ENCODE measurements at regions not wholly inside any gene's neighbourhood (a gene's known extent, or its start where the extent isn't known, plus 50 kb on each side); places are given as distances from the start of the nearest gene placed in this dataset.

DNA sequence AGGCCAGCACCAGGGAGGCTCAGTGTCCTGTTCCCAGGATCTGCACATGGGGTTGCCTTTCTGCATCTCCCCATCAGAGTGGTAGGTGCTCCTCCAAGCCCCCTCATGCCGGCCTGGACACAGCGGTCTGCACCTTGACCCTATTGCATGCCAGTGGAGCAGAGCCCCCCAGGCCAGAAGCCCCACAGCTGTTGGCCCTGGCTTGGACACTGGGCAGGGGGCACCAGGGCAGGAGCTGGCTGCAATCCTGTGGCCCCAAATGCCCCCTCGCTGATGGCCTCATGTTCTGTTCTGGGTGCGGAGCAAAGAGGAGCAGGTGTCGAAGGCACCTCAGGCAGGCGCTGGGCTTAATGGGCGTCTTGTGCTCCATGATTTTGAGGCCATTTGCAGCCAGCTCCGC lies 62.7 kb downstream of the CCDC74A start:
- Histone ChIP-seq H3K27ac (ENCODE audit: extremely low read depth, low read depth, low read length) (no peak overlapping the region), H4K20me1 (replicated peaks; ENCODE audit: control insufficient read depth, insufficient read depth, low read length) (no peaks in the 10 kb centered on the region), H3K36me3 (ENCODE audit: control insufficient read depth, insufficient read depth, low read length) (no peaks in the 10 kb centered on the region), H3K9ac (ENCODE audit: insufficient read depth in 1 of 2, low read depth in 2 of 2, low read length in 2 of 2) (no peak overlapping the region), H3K4me3 (no peak overlapping the region), H3K4me2 (ENCODE audit: insufficient read depth, low read length) (no peak overlapping the region), H2AFZ (ENCODE audit: low read depth, low read length) (no peak overlapping the region), H3K79me2 (ENCODE audit: control insufficient read depth, insufficient read depth, low read length) (no peaks in the 10 kb centered on the region), H3K9me3 (replicated peaks; ENCODE audit: control insufficient read depth, insufficient read depth, low read depth, low read length) (no peaks in the 10 kb centered on the region), H3K27me3 (ENCODE audit: control insufficient read depth in 2 of 2, insufficient read depth in 2 of 2, low read length in 2 of 2) (peaks cover 0 to 16% of the 10 kb centered on the region in 2 experiments; a peak in 2 of 5 replicates), H3K4me1 (replicated peaks in 1 of 2; ENCODE audit: control insufficient read depth in 2 of 2, insufficient read depth in 2 of 2, low read length in 2 of 2) (peaks cover 0 to 10% of the 10 kb centered on the region in 2 experiments; a peak in 2 of 5 replicates), H3K9me1 (ENCODE audit: control insufficient read depth, insufficient read depth, low read length) (peaks cover 2% of the 10 kb centered on the region)
- 20% methylated on average over 8 of the region's 8 CpGs for WGBS (ENCODE audit: insufficient coverage, low coverage, missing lambda C conversion rate)
- POLR2A ChIA-PET: no interaction called here
- no peak for TF ChIP-seq RBM14 (IDR thresholded peaks at IDR 0.05; ENCODE audit: borderline replicate concordance, insufficient read depth, low read depth, low read length)
- TF ChIP-seq U2AF1 (optimal IDR thresholded peaks at IDR 0.05; ENCODE audit: low read depth, low read length): no peak
- ATAC-seq (no peak), DNase-seq (ENCODE audit: extremely low read depth in 1 of 4, low spot score in 3 of 4) (no peak), FAIRE-seq (no peak)
- in situ Hi-C loops (cut with MboI) (no loop called here), intact Hi-C loops (cut with micrococcal nuclease) (no loop called here)
- BruUV-seq (replicated peaks): no TSS peak
- CTCF ChIA-PET (ENCODE audit: low intra/inter-chr PET ratio): no interaction called here

DNA sequence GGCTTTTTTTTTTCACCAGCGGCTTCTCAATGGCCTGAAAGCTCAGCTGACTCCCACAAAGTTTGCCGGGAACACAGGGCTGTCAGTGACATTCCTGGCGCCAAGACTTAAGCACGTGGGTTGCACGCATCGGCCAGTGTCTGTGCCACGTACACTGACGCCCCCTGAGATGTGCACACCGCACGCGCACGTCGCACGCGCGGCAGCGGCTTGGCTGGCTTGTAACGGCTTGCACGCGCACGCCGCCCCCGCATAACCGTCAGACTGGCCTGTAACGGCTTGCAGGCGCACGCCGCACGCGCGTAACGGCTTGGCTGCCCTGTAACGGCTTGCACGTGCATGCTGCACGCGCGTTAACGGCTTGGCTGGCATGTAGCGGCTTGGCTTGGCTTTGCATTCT lies 63.2 kb downstream of the CCDC74A start:
- intact Hi-C loops (cut with micrococcal nuclease) (no loop called here), in situ Hi-C loops (cut with MboI) (no loop called here)
- peaks cover 0 to 15% of the 10 kb centered on the region in 2 experiments; a peak in 2 of 5 replicates for H3K27me3 ChIP-seq (ENCODE audit: control insufficient read depth in 2 of 2, insufficient read depth in 2 of 2, low read length in 2 of 2)
- no peak overlapping the region for H3K27ac ChIP-seq (ENCODE audit: extremely low read depth, low read depth, low read length)
- no peak for ATAC-seq
- peaks cover 2% of the 10 kb centered on the region for H3K9me1 ChIP-seq (ENCODE audit: control insufficient read depth, insufficient read depth, low read length)
- ChIA-PET POLR2A (no interaction called here), CTCF (ENCODE audit: low intra/inter-chr PET ratio) (no interaction called here)
- no peak overlapping the region for H3K4me3 ChIP-seq
- BruUV-seq (replicated peaks): no TSS peak
- H3K9me3 ChIP-seq (replicated peaks; ENCODE audit: control insufficient read depth, insufficient read depth, low read depth, low read length): no peaks in the 10 kb centered on the region
- FAIRE-seq: no peak
- H2AFZ ChIP-seq (ENCODE audit: low read depth, low read length): no peak overlapping the region
- no peaks in the 10 kb centered on the region for H4K20me1 ChIP-seq (replicated peaks; ENCODE audit: control insufficient read depth, insufficient read depth, low read length)
- WGBS (ENCODE audit: insufficient coverage, low coverage, missing lambda C conversion rate): 45% methylated on average over 33 of the region's 39 CpGs
- no peak overlapping the region for H3K4me2 ChIP-seq (ENCODE audit: insufficient read depth, low read length)
- no peaks in the 10 kb centered on the region for H3K36me3 ChIP-seq (ENCODE audit: control insufficient read depth, insufficient read depth, low read length)
- H3K79me2 ChIP-seq (ENCODE audit: control insufficient read depth, insufficient read depth, low read length): no peaks in the 10 kb centered on the region
- H3K9ac ChIP-seq (ENCODE audit: insufficient read depth in 1 of 2, low read depth in 2 of 2, low read length in 2 of 2): no peak overlapping the region
- no peak for DNase-seq (ENCODE audit: extremely low read depth in 1 of 4, low spot score in 3 of 4)
- H3K4me1 ChIP-seq (replicated peaks in 1 of 2; ENCODE audit: control insufficient read depth in 2 of 2, insufficient read depth in 2 of 2, low read length in 2 of 2): peaks cover 0 to 10% of the 10 kb centered on the region in 2 experiments; a peak in 2 of 5 replicates
- TF ChIP-seq, protein P1, sequence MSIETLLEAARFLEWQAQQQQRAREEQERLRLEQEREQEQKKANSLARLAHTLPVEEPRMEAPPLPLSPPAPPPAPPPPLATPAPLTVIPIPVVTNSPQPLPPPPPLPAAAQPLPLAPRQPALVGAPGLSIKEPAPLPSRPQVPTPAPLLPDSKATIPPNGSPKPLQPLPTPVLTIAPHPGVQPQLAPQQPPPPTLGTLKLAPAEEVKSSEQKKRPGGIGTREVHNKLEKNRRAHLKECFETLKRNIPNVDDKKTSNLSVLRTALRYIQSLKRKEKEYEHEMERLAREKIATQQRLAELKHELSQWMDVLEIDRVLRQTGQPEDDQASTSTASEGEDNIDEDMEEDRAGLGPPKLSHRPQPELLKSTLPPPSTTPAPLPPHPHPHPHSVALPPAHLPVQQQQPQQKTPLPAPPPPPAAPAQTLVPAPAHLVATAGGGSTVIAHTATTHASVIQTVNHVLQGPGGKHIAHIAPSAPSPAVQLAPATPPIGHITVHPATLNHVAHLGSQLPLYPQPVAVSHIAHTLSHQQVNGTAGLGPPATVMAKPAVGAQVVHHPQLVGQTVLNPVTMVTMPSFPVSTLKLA (conservative IDR thresholded peaks at IDR 0.05): no peak
- TF ChIP-seq, protein P2, sequence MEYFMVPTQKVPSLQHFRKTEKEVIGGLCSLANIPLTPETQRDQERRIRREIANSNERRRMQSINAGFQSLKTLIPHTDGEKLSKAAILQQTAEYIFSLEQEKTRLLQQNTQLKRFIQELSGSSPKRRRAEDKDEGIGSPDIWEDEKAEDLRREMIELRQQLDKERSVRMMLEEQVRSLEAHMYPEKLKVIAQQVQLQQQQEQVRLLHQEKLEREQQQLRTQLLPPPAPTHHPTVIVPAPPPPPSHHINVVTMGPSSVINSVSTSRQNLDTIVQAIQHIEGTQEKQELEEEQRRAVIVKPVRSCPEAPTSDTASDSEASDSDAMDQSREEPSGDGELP (CRISPR knock-in tag; IDR thresholded peaks at IDR 0.05; ENCODE audit: borderline replicate concordance): no peak
- TF ChIP-seq TAF7 (tag; IDR thresholded peaks at IDR 0.05): no peak
- TF ChIP-seq, protein P3, sequence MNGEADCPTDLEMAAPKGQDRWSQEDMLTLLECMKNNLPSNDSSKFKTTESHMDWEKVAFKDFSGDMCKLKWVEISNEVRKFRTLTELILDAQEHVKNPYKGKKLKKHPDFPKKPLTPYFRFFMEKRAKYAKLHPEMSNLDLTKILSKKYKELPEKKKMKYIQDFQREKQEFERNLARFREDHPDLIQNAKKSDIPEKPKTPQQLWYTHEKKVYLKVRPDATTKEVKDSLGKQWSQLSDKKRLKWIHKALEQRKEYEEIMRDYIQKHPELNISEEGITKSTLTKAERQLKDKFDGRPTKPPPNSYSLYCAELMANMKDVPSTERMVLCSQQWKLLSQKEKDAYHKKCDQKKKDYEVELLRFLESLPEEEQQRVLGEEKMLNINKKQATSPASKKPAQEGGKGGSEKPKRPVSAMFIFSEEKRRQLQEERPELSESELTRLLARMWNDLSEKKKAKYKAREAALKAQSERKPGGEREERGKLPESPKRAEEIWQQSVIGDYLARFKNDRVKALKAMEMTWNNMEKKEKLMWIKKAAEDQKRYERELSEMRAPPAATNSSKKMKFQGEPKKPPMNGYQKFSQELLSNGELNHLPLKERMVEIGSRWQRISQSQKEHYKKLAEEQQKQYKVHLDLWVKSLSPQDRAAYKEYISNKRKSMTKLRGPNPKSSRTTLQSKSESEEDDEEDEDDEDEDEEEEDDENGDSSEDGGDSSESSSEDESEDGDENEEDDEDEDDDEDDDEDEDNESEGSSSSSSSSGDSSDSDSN (IDR thresholded peaks at IDR 0.05; ENCODE audit: borderline replicate concordance in 1 of 2, low read depth in 2 of 2, low read length in 2 of 2): no peak
- TF ChIP-seq, protein P4, sequence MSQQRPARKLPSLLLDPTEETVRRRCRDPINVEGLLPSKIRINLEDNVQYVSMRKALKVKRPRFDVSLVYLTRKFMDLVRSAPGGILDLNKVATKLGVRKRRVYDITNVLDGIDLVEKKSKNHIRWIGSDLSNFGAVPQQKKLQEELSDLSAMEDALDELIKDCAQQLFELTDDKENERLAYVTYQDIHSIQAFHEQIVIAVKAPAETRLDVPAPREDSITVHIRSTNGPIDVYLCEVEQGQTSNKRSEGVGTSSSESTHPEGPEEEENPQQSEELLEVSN (IDR thresholded peaks at IDR 0.05; ENCODE audit: borderline replicate concordance in 1 of 2, extremely low read depth in 1 of 2, insufficient read depth in 1 of 2, insufficient read length in 1 of 2, low read depth in 1 of 2, low read length in 1 of 2, poor library complexity in 1 of 2, severe bottlenecking in 1 of 2): peak in 1 of 2 experiments; percentile 30
- TF ChIP-seq PHB (CRISPR knock-in tag; IDR thresholded peaks at IDR 0.05): no peak

Data from K562 (cell line).